ENCODE measurements at regions not wholly inside any gene's neighbourhood (a gene's known extent, or its start where the extent isn't known, plus 50 kb on each side); places are given as distances from the start of the nearest gene placed in this dataset.

- TF ChIP-seq JUN (CRISPR knock-in tag; IDR thresholded peaks at IDR 0.05) (no peak), CTCF (CRISPR knock-in tag; IDR thresholded peaks at IDR 0.05) (no peak), USF2 (IDR thresholded peaks at IDR 0.05; ENCODE audit: low read depth, low read length) (no peak), USF2 (CRISPR knock-in tag; IDR thresholded peaks at IDR 0.05; ENCODE audit: borderline replicate concordance) (no peak), HNRNPK (IDR thresholded peaks at IDR 0.05; ENCODE audit: low read depth, low read length, poor library complexity, severe bottlenecking) (no peak), POLR2A (IDR thresholded peaks at IDR 0.05; ENCODE audit: insufficient read depth in 1 of 2, low read depth in 2 of 2, low read length in 2 of 2) (no peak)
Observed at GRCh38 chr14:21822109-21822508, 148.5 kb upstream of the OR4E1 start.

All from HepG2 (cell line).